ENCODE measurements at regions not wholly inside any gene's neighbourhood (a gene's known extent, or its start where the extent isn't known, plus 50 kb on each side); places are given as distances from the start of the nearest gene placed in this dataset.
A peak's percentile ranks its signal among the peaks of the same experiment; 100 is the strongest.

- no peak for DNase-seq
Measured at GRCh38 chr20:39954621-39955020, 734.4 kb downstream of the MAFB start.

GRCh38 chr20:39946931-39947330 is 742.1 kb downstream of the MAFB start:
- Histone ChIP-seq H3K4me3 (no peak overlapping the region), H3K4me1 (no peaks in the 10 kb centered on the region), H3K27me3 (no peaks in the 10 kb centered on the region), H3K36me3 (no peaks in the 10 kb centered on the region), H3K27ac (no peak overlapping the region), H3K9me3 (no peaks in the 10 kb centered on the region)
- DNase-seq (no peak), ATAC-seq (no peak)
- 68 to 71% methylated on average over 2 of the region's 2 CpGs for WGBS, 2 donors
- intact Hi-C loops (cut with DNase I): no loop called here
- TF ChIP-seq CTCF (IDR thresholded peaks at IDR 0.05): no peak

More at GRCh38 chr20:39954621-39955020, 734.4 kb downstream of the MAFB start:
- no peak for TF ChIP-seq CTCF (IDR thresholded peaks at IDR 0.05)
- Histone ChIP-seq H3K4me3 (no peak overlapping the region), H3K4me1 (no peaks in the 10 kb centered on the region), H3K36me3 (no peaks in the 10 kb centered on the region), H3K27me3 (no peaks in the 10 kb centered on the region), H3K27ac (no peak overlapping the region), H3K9me3 (no peaks in the 10 kb centered on the region)
- intact Hi-C loops (cut with DNase I): loop anchor here in 1 of 10 donors (1.0 kb wide), 1 partner anchor 11 kb away; no protein-coding TSS in a partner anchor
- 56 to 69% methylated on average over 2 of the region's 2 CpGs for WGBS, 2 donors
- peak in 1 of 8 donors; percentile 58 for ATAC-seq

- 69 to 71% methylated on average over 5 of the region's 5 CpGs for WGBS, 2 donors
- DNase-seq (no peak), ATAC-seq (no peak)
- intact Hi-C loops (cut with DNase I): no loop called here
- H3K9me3 ChIP-seq: no peaks in the 10 kb centered on the region
- peaks cover 0 to 7% (median 0%) of the 10 kb centered on the region in 9 donors for H3K4me1 ChIP-seq
- H3K27ac ChIP-seq: no peak overlapping the region
- no peaks in the 10 kb centered on the region for H3K27me3 ChIP-seq
- no peak for TF ChIP-seq CTCF (IDR thresholded peaks at IDR 0.05)
- no peak overlapping the region for H3K4me3 ChIP-seq
- H3K36me3 ChIP-seq: no peaks in the 10 kb centered on the region
Measured at GRCh38 chr20:39946053-39946810, 742.8 kb downstream of the MAFB start.

- peaks cover 0 to 11% (median 0%) of the 10 kb centered on the region in 9 donors for H3K4me1 ChIP-seq
Measured at GRCh38 chr20:39944861-39945260, 744.2 kb downstream of the MAFB start.

More at GRCh38 chr20:39944861-39945260, 744.2 kb downstream of the MAFB start:
- Histone ChIP-seq H3K36me3 (no peaks in the 10 kb centered on the region), H3K27me3 (no peaks in the 10 kb centered on the region), H3K9me3 (no peaks in the 10 kb centered on the region), H3K4me3 (no peak overlapping the region), H3K27ac (no peak overlapping the region)
- ATAC-seq: no peak
- no peak for TF ChIP-seq CTCF (IDR thresholded peaks at IDR 0.05)
- intact Hi-C loops (cut with DNase I): no loop called here
- no peak for DNase-seq
